Gastrocnemius medialis (tissue), 4 donors: ENCODE measurements at regions not wholly inside any gene's neighbourhood (a gene's known extent, or its start where the extent isn't known, plus 50 kb on each side); places are given as distances from the start of the nearest gene placed in this dataset.

Experiments
- CTCF ChIP-seq, 5 experiments: fragments of 450-650 bp in 3 of 5; fragments of 200-600 bp in 2 of 5; sonication (generic) in 2 of 5; IDR thresholded peaks in 4 of 5; conservative IDR thresholded peaks in 1 of 5; 1 replicate in 4 of 5; 2 replicates in 1 of 5; pipeline ENCODE4 v1.5.1; 2016 to 2019; ENCODE audit warnings: antibody characterized with exemption in 5 of 5, mild to moderate bottlenecking in 3 of 5, moderate library complexity in 3 of 5
- POLR2A ChIP-seq, 2 donors: fragments of 450-650 bp; IDR thresholded peaks; one replicate each; pipeline ENCODE4 v1.6.1; 2017; ENCODE audit warnings: antibody characterized with exemption in 2 of 2, mild to moderate bottlenecking in 2 of 2, moderate library complexity in 2 of 2

- TF ChIP-seq CTCF (IDR thresholded peaks at IDR 0.05 in 4 of 5, conservative IDR thresholded peaks at IDR 0.05 in 1 of 5) (no peak), POLR2A (IDR thresholded peaks at IDR 0.05) (no peak)
Observed at GRCh38 chr13:24071016-24071415, 89.5 kb upstream of the SPATA13 start.
